NCI-H446 (cell line): ENCODE measurements at regions not wholly inside any gene's neighbourhood (a gene's known extent, or its start where the extent isn't known, plus 50 kb on each side); places are given as distances from the start of the nearest gene placed in this dataset.
A peak's percentile ranks its signal among the peaks of the same experiment; 100 is the strongest.

Experiments
- DNase-seq, 2 experiments: peaks; one replicate each; lab custom pipeline; 2025; lab: John Stamatoyannopoulos, UW

- DNase-seq = peak in 1 of 2 experiments; percentile 10
These were observed 73.3 kb upstream of the HHIP start for GRCh38 chr4:144572660-144573059.

GRCh38 chr4:144574000-144574399, 72.0 kb upstream of the HHIP start:
- no peak for DNase-seq

GRCh38 chr4:144574509-144574908, 71.4 kb upstream of the HHIP start:
- no peak for DNase-seq

GRCh38 chr4:144575181-144575580, 70.8 kb upstream of the HHIP start:
- no peak for DNase-seq

GRCh38 chr4:144578681-144579080, 67.3 kb upstream of the HHIP start:
- DNase-seq = no peak

- no peak for DNase-seq
These were observed 66.4 kb upstream of the HHIP start for GRCh38 chr4:144579411-144580030.

GRCh38 chr4:144580430-144580829, 65.5 kb upstream of the HHIP start:
- DNase-seq = no peak

- DNase-seq = no peak
These were observed 63.7 kb upstream of the HHIP start for GRCh38 chr4:144582105-144582850.

- no peak for DNase-seq
These were observed 63.0 kb upstream of the HHIP start for GRCh38 chr4:144582975-144583374.

GRCh38 chr4:144583658-144584057, 62.3 kb upstream of the HHIP start:
- no peak for DNase-seq

- no peak for DNase-seq
These were observed 61.5 kb upstream of the HHIP start for GRCh38 chr4:144584428-144584827.

GRCh38 chr4:144589512-144589911, 56.4 kb upstream of the HHIP start:
- DNase-seq = no peak

GRCh38 chr4:144590020-144590419, 55.9 kb upstream of the HHIP start:
- DNase-seq = no peak

- peak in 1 of 2 experiments; percentile 6 for DNase-seq
These were observed 54.6 kb upstream of the HHIP start for GRCh38 chr4:144591401-144591800.

GRCh38 chr4:144592264-144592663, 53.7 kb upstream of the HHIP start:
- DNase-seq = no peak

- no peak for DNase-seq
These were observed 51.4 kb upstream of the HHIP start for GRCh38 chr4:144594471-144594986.

GRCh38 chr4:144595681-144596080, 50.3 kb upstream of the HHIP start:
- DNase-seq = no peak
